Karpas-422 (cell line): ENCODE measurements at regions not wholly inside any gene's neighbourhood (a gene's known extent, or its start where the extent isn't known, plus 50 kb on each side); places are given as distances from the start of the nearest gene placed in this dataset.
"Not testable (repeated sequence)": the region's sequence is repeated elsewhere in the genome, so short reads cannot be mapped to it uniquely, and the experiment has no call there.

Experiments used
- DNase-seq: peaks from one replicate; pipeline ENCODE4 v3.0.0-alpha.2; 2015
- H2AFZ ChIP-seq: fragments of 200-600 bp; sonication (generic); 2 replicates; pipeline ENCODE4 v1.6.1; 2014; ENCODE audit warnings: antibody characterized with exemption, low read length, mixed read lengths
- H3K27ac ChIP-seq: fragments of 200-600 bp; sonication (generic); 2 replicates; pipeline ENCODE4 v1.5.1; 2014; ENCODE audit warnings: mild to moderate bottlenecking, low read length, moderate library complexity
- H3K27me3 ChIP-seq: fragments of 200-600 bp; sonication (generic); 2 replicates; pipeline ENCODE4 v1.6.1; 2014; ENCODE audit warnings: low read length, mixed read lengths
- H3K36me3 ChIP-seq: fragments of 200-600 bp; sonication (generic); 2 replicates; pipeline ENCODE4 v1.6.1; 2014; ENCODE audit warnings: low read length, mixed read lengths; ENCODE audit not compliant: insufficient read depth
- H3K4me1 ChIP-seq: fragments of 200-600 bp; sonication (generic); 2 replicates; pipeline ENCODE4 v1.6.1; 2014; ENCODE audit warnings: mild to moderate bottlenecking, low read length, mixed read lengths
- H3K4me2 ChIP-seq: fragments of 200-600 bp; sonication (generic); 2 replicates; pipeline ENCODE4 v1.6.1; 2014; ENCODE audit warnings: low read length, low read depth, mild to moderate bottlenecking; ENCODE audit not compliant: poor library complexity, severe bottlenecking
- H3K4me3 ChIP-seq: fragments of 200-600 bp; sonication (generic); 2 replicates; pipeline ENCODE4 v1.5.1; 2014; ENCODE audit warnings: mild to moderate bottlenecking, antibody characterized with exemption, low read length, mixed read lengths
- H3K79me2 ChIP-seq: fragments of 200-600 bp; sonication (generic); 2 replicates; pipeline ENCODE4 v1.6.1; 2014; ENCODE audit warnings: mild to moderate bottlenecking, low read length, mixed read lengths
- H3K9ac ChIP-seq: fragments of 200-600 bp; sonication (generic); 2 replicates; pipeline ENCODE4 v1.6.0; 2014; ENCODE audit warnings: low read length
- H3K9me2 ChIP-seq: fragments of 200-600 bp; sonication (generic), shearing (Covaris generic); replicated peaks from 2 replicates; pipeline ENCODE4 v1.6.0; 2014; ENCODE audit warnings: mild to moderate bottlenecking, low read length, moderate library complexity; ENCODE audit not compliant: insufficient read depth
- H3K9me3 ChIP-seq: fragments of 300-700, 200-600 bp; sonication (generic); 2 replicates; pipeline ENCODE4 v1.6.1; 2014; ENCODE audit warnings: low read length, mixed read lengths
- H4K20me1 ChIP-seq: fragments of 200-600 bp; sonication (generic); 2 replicates; pipeline ENCODE4 v1.6.1; 2014; ENCODE audit warnings: mild to moderate bottlenecking, antibody characterized with exemption, low read length, low read depth; ENCODE audit not compliant: insufficient read depth

GRCh38 chr14:34157651-34158050 lies 206.8 kb upstream of the EGLN3 start:
- Histone ChIP-seq H3K27me3 (no peaks in the 10 kb centered on the region), H3K4me3 (no peak overlapping the region), H3K4me2 (no peak overlapping the region), H3K79me2 (no peaks in the 10 kb centered on the region), H4K20me1 (no peaks in the 10 kb centered on the region), H3K9me3 (no peaks in the 10 kb centered on the region), H2AFZ (no peak overlapping the region), H3K9me2 (no peaks in the 10 kb centered on the region), H3K4me1 (no peaks in the 10 kb centered on the region), H3K9ac (no peak overlapping the region), H3K36me3 (no peaks in the 10 kb centered on the region), H3K27ac (no peak overlapping the region)
- DNase-seq: no peak

DNA sequence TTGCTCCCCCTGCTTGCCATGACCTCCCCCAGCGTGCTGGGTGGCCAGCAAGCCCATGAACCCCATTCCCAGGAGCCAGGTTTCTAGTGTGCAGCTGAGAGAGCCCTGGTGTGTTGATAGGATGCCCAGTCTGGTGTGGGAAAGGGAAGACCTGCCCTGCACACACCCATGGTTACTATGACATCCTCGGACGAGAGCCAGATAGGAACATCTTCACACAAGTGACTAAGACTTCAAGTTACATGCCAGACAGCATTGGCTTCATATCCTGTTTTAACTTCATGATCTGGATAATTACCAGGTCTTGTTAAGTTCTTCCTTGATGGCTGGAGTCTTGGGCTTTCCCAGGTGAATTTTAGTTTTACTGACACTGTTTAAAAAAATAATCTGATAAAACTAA lies 196.6 kb upstream of the EGLN3 start:
- Histone ChIP-seq H3K9me3 (no peaks in the 10 kb centered on the region), H3K9me2 (no peaks in the 10 kb centered on the region), H3K4me1 (no peaks in the 10 kb centered on the region), H3K4me2 (no peak overlapping the region), H2AFZ (no peak overlapping the region), H3K27ac (no peak overlapping the region), H3K36me3 (no peaks in the 10 kb centered on the region), H3K9ac (no peak overlapping the region), H3K4me3 (no peak overlapping the region), H3K27me3 (no peaks in the 10 kb centered on the region), H3K79me2 (no peaks in the 10 kb centered on the region), H4K20me1 (no peaks in the 10 kb centered on the region)
- no peak for DNase-seq

GRCh38 chr14:34140127-34140526 lies 189.3 kb upstream of the EGLN3 start:
- not testable (repeated sequence) for H3K4me3 ChIP-seq, H3K79me2 ChIP-seq, H2AFZ ChIP-seq, H3K27me3 ChIP-seq, H3K9ac ChIP-seq, H3K36me3 ChIP-seq, DNase-seq, H3K9me3 ChIP-seq, H3K27ac ChIP-seq, H4K20me1 ChIP-seq, H3K4me2 ChIP-seq, H3K9me2 ChIP-seq, H3K4me1 ChIP-seq

DNA sequence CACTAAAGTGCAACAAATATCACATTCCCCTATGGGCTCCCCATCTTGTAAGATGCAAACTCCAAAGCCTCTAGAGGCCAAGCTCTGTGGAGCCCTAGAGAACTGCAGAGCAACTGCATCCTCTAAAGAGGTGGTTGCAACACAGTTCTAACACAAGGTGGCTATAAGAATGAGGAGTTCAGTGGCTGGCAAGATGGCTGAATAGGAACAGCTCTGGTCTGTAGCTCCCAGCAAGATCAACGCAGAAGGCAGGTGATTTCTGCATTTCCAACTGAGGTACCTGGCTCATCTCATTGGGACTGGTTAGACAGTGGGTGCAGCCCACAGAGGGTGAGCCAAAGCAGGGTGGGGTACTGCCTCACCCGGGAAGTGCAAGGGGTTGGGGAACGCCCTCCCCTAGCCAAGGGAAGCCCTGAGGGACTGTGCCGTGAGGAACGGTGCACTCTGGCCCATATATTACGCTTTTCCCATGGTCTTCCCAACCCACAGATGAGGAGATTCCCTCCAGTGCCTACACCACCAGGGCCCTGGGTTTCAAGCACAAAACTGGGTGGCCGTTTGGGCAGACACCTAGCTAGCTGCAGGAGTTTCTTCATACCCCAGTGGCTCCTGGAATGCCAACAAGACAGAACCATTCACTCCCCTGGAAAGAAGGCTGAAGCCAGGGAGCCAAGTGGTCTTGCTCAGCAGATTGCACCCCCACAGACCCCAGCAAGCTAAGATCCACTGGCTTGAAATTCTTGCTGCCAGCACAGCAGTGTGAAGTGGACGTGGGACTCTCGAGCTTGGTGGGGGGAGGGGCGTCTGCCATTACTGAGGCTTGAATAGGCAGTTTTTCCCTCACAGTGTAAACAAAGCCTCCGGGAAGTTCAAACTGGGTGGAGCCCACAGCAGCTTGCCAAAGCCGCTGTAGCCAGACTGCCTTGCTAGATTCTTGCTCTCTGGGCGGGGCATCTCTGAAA lies 188.6 kb upstream of the EGLN3 start:
- H2AFZ ChIP-seq, H3K27me3 ChIP-seq, H3K4me2 ChIP-seq, H3K27ac ChIP-seq, DNase-seq, H3K4me3 ChIP-seq, H3K36me3 ChIP-seq, H3K9ac ChIP-seq, H3K79me2 ChIP-seq, H3K9me3 ChIP-seq, H3K9me2 ChIP-seq, H4K20me1 ChIP-seq, H3K4me1 ChIP-seq: not testable (repeated sequence)

DNA sequence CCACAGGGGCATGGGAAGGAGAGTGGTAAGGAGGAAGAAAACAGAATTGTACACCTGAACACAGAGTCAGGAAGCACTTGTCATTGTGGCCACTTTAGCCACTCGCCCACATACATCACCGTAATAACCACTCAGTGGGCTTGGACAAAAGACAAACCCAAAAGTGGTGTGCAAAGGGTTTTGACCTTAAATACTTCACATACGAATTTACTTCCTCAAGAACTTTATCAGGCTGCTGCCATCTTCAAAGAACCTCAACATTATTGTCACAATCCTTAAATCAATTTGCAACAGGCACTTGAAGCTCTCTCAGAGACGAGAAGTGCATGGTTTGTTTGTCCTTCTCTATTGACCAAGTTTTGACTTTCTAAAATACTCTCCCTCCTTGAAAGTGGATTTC lies 187.3 kb upstream of the EGLN3 start:
- Histone ChIP-seq H3K9me2 (no peaks in the 10 kb centered on the region), H2AFZ (no peak overlapping the region), H3K4me3 (no peak overlapping the region), H3K27me3 (no peaks in the 10 kb centered on the region), H3K79me2 (no peaks in the 10 kb centered on the region), H3K36me3 (no peaks in the 10 kb centered on the region), H3K9me3 (no peaks in the 10 kb centered on the region), H3K27ac (no peak overlapping the region), H4K20me1 (no peaks in the 10 kb centered on the region), H3K4me2 (no peak overlapping the region), H3K4me1 (no peaks in the 10 kb centered on the region), H3K9ac (no peak overlapping the region)
- no peak for DNase-seq

- Histone ChIP-seq H3K36me3 (no peaks in the 10 kb centered on the region), H2AFZ (no peak overlapping the region), H4K20me1 (no peaks in the 10 kb centered on the region), H3K4me3 (no peak overlapping the region), H3K9me2 (no peaks in the 10 kb centered on the region), H3K79me2 (no peaks in the 10 kb centered on the region), H3K9me3 (no peaks in the 10 kb centered on the region), H3K27ac (no peak overlapping the region), H3K4me2 (no peak overlapping the region), H3K9ac (no peak overlapping the region), H3K27me3 (no peaks in the 10 kb centered on the region), H3K4me1 (no peaks in the 10 kb centered on the region)
- DNase-seq: no peak
These were observed 186.3 kb upstream of the EGLN3 start for GRCh38 chr14:34137001-34137745.

- no peak overlapping the region for H3K4me2 ChIP-seq
These were observed 184.6 kb upstream of the EGLN3 start for GRCh38 chr14:34135492-34135891.

GRCh38 chr14:34134484-34134883 lies 183.6 kb upstream of the EGLN3 start:
- no peak for DNase-seq
- no peak overlapping the region for H3K4me3 ChIP-seq
- no peaks in the 10 kb centered on the region for H3K79me2 ChIP-seq
- H4K20me1 ChIP-seq: no peaks in the 10 kb centered on the region
- no peaks in the 10 kb centered on the region for H3K36me3 ChIP-seq
- H3K4me1 ChIP-seq: no peaks in the 10 kb centered on the region
- no peak overlapping the region for H2AFZ ChIP-seq
- no peak overlapping the region for H3K9ac ChIP-seq
- H3K27me3 ChIP-seq: no peaks in the 10 kb centered on the region
- H3K9me3 ChIP-seq: no peaks in the 10 kb centered on the region
- no peak overlapping the region for H3K4me2 ChIP-seq
- no peak overlapping the region for H3K27ac ChIP-seq
- H3K9me2 ChIP-seq: no peaks in the 10 kb centered on the region

More at GRCh38 chr14:34135492-34135891, 184.6 kb upstream of the EGLN3 start:
- no peaks in the 10 kb centered on the region for H3K36me3 ChIP-seq
- H4K20me1 ChIP-seq: no peaks in the 10 kb centered on the region
- no peaks in the 10 kb centered on the region for H3K27me3 ChIP-seq
- no peaks in the 10 kb centered on the region for H3K9me2 ChIP-seq
- no peaks in the 10 kb centered on the region for H3K79me2 ChIP-seq
- no peak for DNase-seq
- H3K9ac ChIP-seq: no peak overlapping the region
- no peaks in the 10 kb centered on the region for H3K4me1 ChIP-seq
- no peak overlapping the region for H3K27ac ChIP-seq
- H3K4me3 ChIP-seq: no peak overlapping the region
- no peaks in the 10 kb centered on the region for H3K9me3 ChIP-seq
- no peak overlapping the region for H2AFZ ChIP-seq
